Muscle of leg (tissue), 3 donors: ENCODE measurements at regions not wholly inside any gene's neighbourhood (a gene's known extent, or its start where the extent isn't known, plus 50 kb on each side); places are given as distances from the start of the nearest gene placed in this dataset.

Experiments used
- DNase-seq: peaks from one replicate; pipeline ENCODE4 v3.0.0; 2013
- H3K27ac ChIP-seq: one replicate; pipeline ENCODE4 v1.5.1; 2013; ENCODE audit warnings: mild to moderate bottlenecking, low read length, control low read depth
- H3K27me3 ChIP-seq: one replicate; pipeline ENCODE4 v1.6.1; 2013; ENCODE audit warnings: low read length; ENCODE audit not compliant: control insufficient read depth, insufficient read depth
- H3K36me3 ChIP-seq: one replicate; pipeline ENCODE4 v1.6.1; 2013; ENCODE audit warnings: low read length; ENCODE audit not compliant: control insufficient read depth, insufficient read depth
- H3K4me1 ChIP-seq: one replicate; pipeline ENCODE4 v1.6.1; 2013; ENCODE audit warnings: low read length; ENCODE audit not compliant: control insufficient read depth, insufficient read depth
- H3K4me3 ChIP-seq: one replicate; pipeline ENCODE4 v1.5.1; 2013; ENCODE audit warnings: low read length, control low read depth
- H3K9me3 ChIP-seq: replicated peaks from 2 replicates; pipeline ENCODE4 v1.6.1; 2013; ENCODE audit warnings: low read depth, low read length; ENCODE audit not compliant: control insufficient read depth
- WGBS: methylation state at CpG from one replicate; pipeline ENCODE4 v1.1.5; 2013; ENCODE audit warnings: missing lambda C conversion rate; ENCODE audit not compliant: insufficient coverage; 5-methylcytosine and 5-hydroxymethylcytosine counted together

DNA sequence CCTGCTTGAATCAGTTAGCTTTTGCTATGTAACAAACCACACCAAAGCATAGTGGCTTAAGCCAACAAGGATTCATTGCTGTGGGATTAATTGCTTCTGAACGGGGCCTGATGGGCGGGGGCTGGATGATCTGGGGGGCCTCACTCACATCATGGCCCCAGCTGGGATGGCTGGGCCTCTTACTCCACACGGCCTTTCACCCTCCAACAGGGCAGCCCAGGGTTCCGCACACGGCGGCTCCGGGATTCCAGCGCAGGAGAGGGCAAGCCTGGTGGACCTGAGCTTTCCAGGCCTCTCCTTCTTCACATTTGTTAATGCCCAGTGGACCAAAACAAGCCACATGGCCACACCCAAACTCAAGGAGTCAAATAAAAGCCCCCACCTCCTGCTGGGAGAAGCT is 86.3 kb upstream of the PHLPP1 start:
- WGBS: 94% methylated on average over 6 of the region's 8 CpGs
- Histone ChIP-seq H3K27me3 (no peaks in the 10 kb centered on the region), H3K4me3 (no peak overlapping the region), H3K27ac (no peak overlapping the region), H3K9me3 (no peaks in the 10 kb centered on the region), H3K4me1 (peaks cover 4% of the 10 kb centered on the region), H3K36me3 (no peaks in the 10 kb centered on the region)
- no peak for DNase-seq

DNA sequence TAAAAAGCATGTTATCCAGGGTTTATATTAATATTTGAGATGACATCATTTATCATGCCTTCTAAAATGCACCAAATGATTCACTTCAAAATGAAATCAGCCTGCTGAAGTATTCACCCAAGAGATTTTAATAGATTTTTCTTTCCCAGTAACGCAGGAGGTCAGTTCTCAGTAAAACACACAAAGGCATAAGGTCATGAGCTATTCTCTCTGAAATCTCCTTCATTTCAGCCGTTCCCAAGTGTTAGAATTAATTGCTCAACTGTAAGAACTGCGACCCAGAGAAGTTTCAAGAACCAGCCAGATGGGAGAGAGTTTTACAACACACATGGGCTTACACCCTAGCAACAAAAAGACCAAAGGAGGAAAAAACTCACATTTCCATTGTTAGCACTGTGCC is 84.2 kb upstream of the PHLPP1 start:
- Histone ChIP-seq H3K36me3 (no peaks in the 10 kb centered on the region), H3K27me3 (no peaks in the 10 kb centered on the region), H3K4me1 (no peaks in the 10 kb centered on the region), H3K4me3 (no peak overlapping the region), H3K9me3 (no peaks in the 10 kb centered on the region), H3K27ac (no peak overlapping the region)
- DNase-seq: no peak
- no CpG with 5 or more reads among the region's 3 CpGs for WGBS

DNA sequence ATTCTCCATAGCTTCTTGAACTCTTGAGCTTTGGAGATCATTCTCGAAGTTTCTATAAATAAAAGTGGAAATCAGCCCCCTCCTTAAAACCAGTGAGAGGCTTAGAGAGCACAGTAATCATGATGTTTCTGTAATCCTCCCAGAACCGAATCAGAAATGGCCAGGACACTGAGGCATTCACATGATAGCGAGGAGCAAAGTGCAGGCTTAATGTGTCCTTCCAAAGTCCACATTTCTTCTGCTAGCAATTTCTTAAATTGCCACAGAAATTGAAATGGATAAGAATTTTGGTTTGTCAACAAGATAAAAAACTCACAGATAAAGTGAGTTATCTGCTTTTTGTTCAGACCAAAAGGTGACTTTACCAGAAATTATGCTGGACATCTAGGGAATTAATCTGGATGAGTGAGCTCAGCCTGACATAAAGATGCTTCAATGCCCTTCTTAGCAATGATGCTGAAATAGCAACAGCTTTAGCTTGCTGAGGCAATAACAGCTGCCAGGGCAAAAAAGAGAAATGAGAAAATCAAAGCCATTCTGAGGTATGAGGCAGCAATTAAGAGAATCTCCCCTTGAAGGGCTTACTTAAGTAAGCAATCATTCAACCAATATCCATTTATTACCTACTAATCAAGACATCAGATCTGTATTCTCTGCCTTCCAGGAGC is 82.4 kb upstream of the PHLPP1 start:
- DNase-seq: no peak
- WGBS: no CpG with 5 or more reads among the region's 3 CpGs

DNA sequence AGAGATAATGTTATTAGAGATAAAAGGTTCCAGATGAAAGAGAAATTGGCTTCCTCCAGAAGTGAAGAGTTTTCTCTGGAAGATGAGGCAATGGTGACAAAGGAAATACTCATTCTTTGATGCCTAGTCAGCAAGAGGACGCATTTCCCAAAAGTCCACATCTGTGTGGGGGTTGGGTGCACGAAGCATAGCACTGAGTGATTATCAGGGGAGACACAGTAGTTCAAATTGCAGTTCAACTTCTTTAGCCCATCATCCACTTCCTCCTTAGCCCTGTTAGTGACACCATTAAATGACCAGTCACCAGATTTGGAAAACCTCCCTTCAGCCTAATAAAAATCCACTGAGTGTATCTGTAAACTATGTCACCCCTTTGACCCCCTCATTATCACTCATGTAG is 80.9 kb upstream of the PHLPP1 start:
- no peak overlapping the region for H3K27ac ChIP-seq
- 30% methylated on average over 2 of the region's 2 CpGs for WGBS

More for the DNA sequence above, 82.4 kb upstream of the PHLPP1 start:
- H3K4me3 ChIP-seq: no peak overlapping the region
- no peaks in the 10 kb centered on the region for H3K4me1 ChIP-seq
- no peak overlapping the region for H3K27ac ChIP-seq
- H3K27me3 ChIP-seq: no peaks in the 10 kb centered on the region
- no peaks in the 10 kb centered on the region for H3K36me3 ChIP-seq
- no peaks in the 10 kb centered on the region for H3K9me3 ChIP-seq

DNA sequence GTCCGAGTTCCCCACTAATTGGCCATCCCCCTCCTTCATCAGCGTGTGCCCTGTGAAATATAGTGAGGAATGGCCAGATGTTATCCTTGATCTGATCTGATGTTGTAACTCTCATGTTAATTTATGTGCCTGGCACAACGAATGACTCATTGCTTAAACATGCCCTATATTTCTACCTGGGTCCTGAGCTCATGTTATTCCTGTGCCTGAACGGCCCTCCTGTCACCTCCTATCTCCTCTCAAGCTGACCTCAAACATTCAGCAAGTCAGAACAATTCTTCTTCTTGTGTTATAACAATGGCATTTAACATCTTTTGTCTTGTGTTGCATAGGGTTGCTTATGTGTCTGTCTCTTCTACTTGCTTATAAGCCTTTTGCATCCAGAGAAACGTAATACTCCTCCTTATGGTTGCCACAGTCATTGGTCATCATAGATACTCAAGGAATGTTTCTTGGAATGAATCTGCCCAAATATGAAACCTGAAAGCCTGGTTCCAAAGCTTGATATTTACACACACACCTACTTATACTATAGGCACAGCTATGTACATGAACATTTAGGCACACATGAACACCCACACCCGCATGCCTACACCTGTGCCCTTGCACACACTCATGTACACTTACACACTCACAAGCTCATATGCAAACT is 80.2 kb upstream of the PHLPP1 start:
- DNase-seq: no peak
- Histone ChIP-seq H3K4me1 (no peaks in the 10 kb centered on the region), H3K27ac (no peak overlapping the region), H3K36me3 (no peaks in the 10 kb centered on the region), H3K4me3 (no peak overlapping the region), H3K27me3 (no peaks in the 10 kb centered on the region), H3K9me3 (no peaks in the 10 kb centered on the region)
- 73% methylated on average over 2 of the region's 6 CpGs for WGBS

More for the DNA sequence above, 80.9 kb upstream of the PHLPP1 start:
- Histone ChIP-seq H3K4me1 (no peaks in the 10 kb centered on the region), H3K27me3 (no peaks in the 10 kb centered on the region), H3K9me3 (no peaks in the 10 kb centered on the region), H3K4me3 (no peak overlapping the region), H3K36me3 (no peaks in the 10 kb centered on the region)
- no peak for DNase-seq

DNA sequence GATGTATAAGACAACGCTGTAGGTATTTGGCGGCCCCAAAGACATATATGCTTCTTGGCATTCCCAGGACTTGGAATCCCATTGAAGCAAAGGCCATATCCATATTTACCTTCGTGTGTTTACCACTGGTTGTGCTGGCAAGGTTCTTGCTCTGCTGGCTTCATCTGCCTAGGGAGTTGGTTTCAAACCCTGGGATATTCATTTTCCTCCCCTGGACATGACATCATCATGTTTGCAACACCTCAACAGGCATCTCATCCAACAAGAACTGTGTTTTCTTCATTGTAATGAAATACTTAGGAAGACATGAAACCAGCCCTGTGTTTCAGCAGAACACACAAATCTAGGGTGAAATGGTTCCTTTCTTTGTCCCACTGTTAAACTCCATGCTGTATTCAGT is 77.9 kb upstream of the PHLPP1 start:
- H3K4me1 ChIP-seq: no peaks in the 10 kb centered on the region
- WGBS: 50% methylated on average over 1 of the region's 3 CpGs
- DNase-seq: no peak
- no peak overlapping the region for H3K27ac ChIP-seq
- no peaks in the 10 kb centered on the region for H3K27me3 ChIP-seq
- no peaks in the 10 kb centered on the region for H3K9me3 ChIP-seq
- H3K36me3 ChIP-seq: no peaks in the 10 kb centered on the region
- no peak overlapping the region for H3K4me3 ChIP-seq

DNA sequence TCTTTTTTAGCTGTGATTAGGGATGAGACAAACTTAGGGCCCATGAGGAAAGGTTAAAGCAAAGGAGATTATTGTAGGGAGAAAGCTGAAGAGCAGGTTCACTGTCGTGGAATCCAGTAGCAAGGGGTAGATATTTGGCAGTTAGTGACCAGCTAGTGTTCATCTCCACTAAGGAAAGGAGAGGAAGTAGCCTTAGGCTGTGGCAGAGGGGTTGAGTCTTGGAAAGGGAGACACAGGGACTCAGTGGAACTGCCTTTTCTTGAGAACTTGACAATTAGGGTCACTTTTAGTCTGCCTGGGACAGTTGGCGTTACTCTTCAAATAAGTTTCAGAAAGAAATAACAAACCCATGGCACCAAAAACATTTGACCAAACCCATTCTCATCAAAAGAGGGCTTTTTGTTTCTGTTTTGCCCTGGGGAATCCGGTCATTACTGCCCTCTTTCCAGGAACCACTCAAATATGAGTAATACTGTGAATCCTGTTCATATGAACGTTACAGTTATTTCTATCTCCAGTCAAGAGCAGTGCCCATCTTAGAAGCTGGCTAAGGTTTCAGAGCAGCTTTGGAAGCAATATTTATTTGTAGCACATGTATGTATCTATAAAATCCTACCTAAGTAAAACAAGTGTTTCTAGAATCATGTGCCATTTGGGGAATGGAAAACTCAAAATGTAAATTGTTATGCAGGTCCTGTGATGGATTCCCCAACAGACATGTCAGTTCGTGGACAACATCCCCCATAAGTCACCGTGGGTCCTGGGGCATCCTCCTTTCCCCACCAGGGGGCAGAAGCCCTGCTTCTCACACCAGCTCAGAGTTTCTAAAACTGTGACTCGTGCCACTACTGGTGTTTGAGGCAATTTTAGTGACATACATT is 77.3 kb upstream of the PHLPP1 start:
- Histone ChIP-seq H3K9me3 (no peaks in the 10 kb centered on the region), H3K27ac (no peak overlapping the region), H3K4me1 (no peaks in the 10 kb centered on the region), H3K27me3 (no peaks in the 10 kb centered on the region), H3K36me3 (no peaks in the 10 kb centered on the region), H3K4me3 (no peak overlapping the region)
- no peak for DNase-seq
- WGBS: 65% methylated on average over 3 of the region's 7 CpGs

DNA sequence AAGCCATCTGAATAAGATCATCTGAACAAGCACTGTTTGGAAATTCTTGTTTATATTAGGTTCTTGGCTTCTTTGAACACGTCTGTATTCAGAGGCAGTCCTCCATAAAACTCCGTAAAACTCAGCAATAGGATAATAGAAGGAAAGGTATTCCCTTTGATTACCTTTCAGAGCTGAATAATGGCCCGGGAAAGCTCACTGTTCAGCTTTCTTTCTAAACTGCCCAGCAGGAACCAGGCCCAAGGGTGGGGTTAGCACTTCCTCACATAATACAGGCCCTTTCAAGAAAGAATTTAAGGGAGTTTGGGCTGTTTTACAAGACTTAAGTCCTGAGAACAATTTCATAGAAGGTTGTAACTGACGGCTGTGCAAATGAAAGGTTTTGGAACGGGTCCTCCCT is 72.2 kb upstream of the PHLPP1 start:
- Histone ChIP-seq H3K9me3 (no peaks in the 10 kb centered on the region), H3K4me1 (no peaks in the 10 kb centered on the region), H3K27ac (no peak overlapping the region), H3K27me3 (no peaks in the 10 kb centered on the region), H3K4me3 (no peak overlapping the region), H3K36me3 (no peaks in the 10 kb centered on the region)
- DNase-seq: no peak
- WGBS: 59% methylated on average over 2 of the region's 5 CpGs

DNA sequence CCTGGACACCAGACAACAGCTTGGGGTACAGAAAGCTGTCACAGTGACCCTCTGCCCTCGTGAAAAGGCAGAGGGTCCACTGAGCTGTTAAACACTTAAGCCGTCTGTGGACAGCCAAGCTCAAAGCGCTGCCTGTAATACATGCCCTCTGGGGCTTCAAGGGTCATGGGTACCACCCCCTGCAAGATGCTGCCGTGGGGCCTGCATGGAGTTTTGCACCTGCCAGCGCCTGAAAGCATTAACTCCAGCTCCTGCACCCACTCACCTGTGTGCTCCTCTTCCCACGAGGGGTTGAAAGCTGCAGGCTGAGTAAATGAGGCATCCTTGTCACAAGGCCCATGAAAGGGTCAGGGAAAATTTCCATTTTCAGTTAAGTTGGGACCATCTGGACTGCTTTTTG is 70.6 kb upstream of the PHLPP1 start:
- no peak for DNase-seq
- Histone ChIP-seq H3K4me1 (no peaks in the 10 kb centered on the region), H3K27me3 (no peaks in the 10 kb centered on the region), H3K27ac (no peak overlapping the region), H3K36me3 (no peaks in the 10 kb centered on the region), H3K9me3 (no peaks in the 10 kb centered on the region), H3K4me3 (no peak overlapping the region)
- 87% methylated on average over 4 of the region's 6 CpGs for WGBS

DNA sequence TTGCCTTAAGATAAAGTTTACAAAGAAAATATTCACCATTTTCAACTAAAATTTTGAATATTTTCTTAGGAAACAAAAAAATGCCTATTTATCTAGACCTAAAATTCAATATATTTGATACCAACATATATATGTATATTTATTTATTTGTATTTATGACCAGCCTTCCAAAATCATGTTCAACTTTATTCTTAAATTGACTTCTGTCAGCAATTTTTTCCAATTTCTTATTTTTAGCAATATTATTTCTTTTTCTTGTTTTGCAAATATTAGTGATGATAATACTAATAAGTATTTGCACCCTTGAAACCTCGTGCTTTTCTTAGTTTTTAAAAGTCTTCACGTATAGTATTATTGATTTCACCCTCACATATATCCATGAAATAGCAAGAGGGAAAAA is 68.2 kb upstream of the PHLPP1 start:
- Histone ChIP-seq H3K27me3 (peaks cover 2% of the 10 kb centered on the region), H3K9me3 (no peaks in the 10 kb centered on the region), H3K27ac (no peak overlapping the region), H3K36me3 (no peaks in the 10 kb centered on the region), H3K4me1 (no peaks in the 10 kb centered on the region), H3K4me3 (no peak overlapping the region)
- no peak for DNase-seq
- no CpG with 5 or more reads among the region's 2 CpGs for WGBS
